OCI-LY7 (cell line): ENCODE measurements at regions not wholly inside any gene's neighbourhood (a gene's known extent, or its start where the extent isn't known, plus 50 kb on each side); places are given as distances from the start of the nearest gene placed in this dataset.

Experiments used
- BruUV-seq: library from RNA; stranded (reverse); fragments of 400-500 nt; replicated peaks from 2 replicates; lab custom pipeline; 2021; lab: Mats Ljungman, UMichigan
- CTCF ChIA-PET: fragments of 300-600 bp; sonication (Branson Sonifier 250); formaldehyde crosslinking; loops from one replicate; lab custom pipeline; 2022; ENCODE audit warnings: antibody characterized with exemption; ENCODE audit not compliant: unreplicated experiment; lab: Charles Lee
- POLR2A ChIA-PET: fragments of 300-600 bp; sonication (Branson Sonifier 250); formaldehyde crosslinking; loops from one replicate; lab custom pipeline; 2022; ENCODE audit warnings: antibody characterized with exemption; lab: Charles Lee
- DNase-seq: peaks from one replicate; pipeline ENCODE4 v3.0.0-alpha.2; 2015; ENCODE audit warnings: low spot score
- H2AFZ ChIP-seq: fragments of 200-600 bp; sonication (generic), shearing (Covaris generic); 2 replicates; pipeline ENCODE4 v1.6.1; 2014; ENCODE audit warnings: mild to moderate bottlenecking, antibody characterized with exemption, low read length, moderate library complexity
- H3K27ac ChIP-seq: fragments of 200-600 bp; sonication (generic); 2 replicates; pipeline ENCODE4 v1.5.1; 2014; ENCODE audit warnings: mixed run types, low read depth, mild to moderate bottlenecking, moderate library complexity, low read length, inconsistent platforms; ENCODE audit not compliant: poor library complexity, severe bottlenecking
- H3K36me3 ChIP-seq: fragments of 200-600 bp; sonication (generic); 2 replicates; pipeline ENCODE4 v1.6.1; 2014; ENCODE audit warnings: mild to moderate bottlenecking, antibody characterized with exemption, low read length, moderate library complexity, mixed read lengths; ENCODE audit not compliant: insufficient read depth
- H3K4me1 ChIP-seq: fragments of 200-600 bp; sonication (generic); 2 replicates; pipeline ENCODE4 v1.5.1; 2014; ENCODE audit warnings: mild to moderate bottlenecking, low read length; ENCODE audit not compliant: insufficient read depth, poor library complexity, severe bottlenecking
- H3K4me2 ChIP-seq: fragments of 200-600 bp; sonication (generic); 2 replicates; pipeline ENCODE4 v1.6.1; 2014; ENCODE audit warnings: mild to moderate bottlenecking, low read length
- H3K4me3 ChIP-seq: fragments of 200-600 bp; sonication (generic); 2 replicates; pipeline ENCODE4 v1.5.1; 2014; ENCODE audit warnings: mild to moderate bottlenecking, low read depth, low read length; ENCODE audit not compliant: poor library complexity, severe bottlenecking
- H3K79me2 ChIP-seq: fragments of 200-600 bp; sonication (generic); 2 replicates; pipeline ENCODE4 v1.6.1; 2016; ENCODE audit warnings: low read depth, mild to moderate bottlenecking, low read length, moderate library complexity, mixed read lengths; ENCODE audit not compliant: insufficient read depth
- H3K9me2 ChIP-seq: fragments of 200-600 bp; sonication (generic); 2 replicates; pipeline ENCODE4 v1.6.1; 2016; ENCODE audit warnings: mild to moderate bottlenecking, low read length, mixed read lengths; ENCODE audit not compliant: insufficient read depth
- H3K9me3 ChIP-seq: fragments of 200-600 bp; sonication (generic); 2 replicates; pipeline ENCODE4 v1.6.1; 2014; ENCODE audit warnings: mild to moderate bottlenecking, mixed run types, low read length, mixed read lengths
- H4K20me1 ChIP-seq: fragments of 200-600 bp; sonication (generic); 2 replicates; pipeline ENCODE4 v1.6.1; 2014; ENCODE audit warnings: mild to moderate bottlenecking, antibody characterized with exemption, low read length, moderate library complexity, mixed read lengths; ENCODE audit not compliant: insufficient read depth
- CTCF ChIP-seq: fragments of 200-600 bp; sonication (generic); conservative IDR thresholded peaks from 2 replicates; pipeline ENCODE4 v1.5.1; 2014; ENCODE audit warnings: mild to moderate bottlenecking, antibody characterized with exemption, low read length, moderate library complexity, mixed read lengths
- EZH2phosphoT487 ChIP-seq: fragments of 200-600 bp; sonication (generic); IDR thresholded peaks from 2 replicates; pipeline ENCODE4 v1.6.1; 2018; ENCODE audit warnings: low read depth, borderline replicate concordance, mild to moderate bottlenecking, mixed run types, antibody characterized with exemption, low read length, moderate library complexity, mixed read lengths
- intact Hi-C: fragments of 100-400 bp; cut with micrococcal nuclease; formaldehyde crosslinking; loops from one replicate; pipeline ENCODE4 v1.10.0; 2022; ENCODE audit not compliant: unreplicated experiment

DNA sequence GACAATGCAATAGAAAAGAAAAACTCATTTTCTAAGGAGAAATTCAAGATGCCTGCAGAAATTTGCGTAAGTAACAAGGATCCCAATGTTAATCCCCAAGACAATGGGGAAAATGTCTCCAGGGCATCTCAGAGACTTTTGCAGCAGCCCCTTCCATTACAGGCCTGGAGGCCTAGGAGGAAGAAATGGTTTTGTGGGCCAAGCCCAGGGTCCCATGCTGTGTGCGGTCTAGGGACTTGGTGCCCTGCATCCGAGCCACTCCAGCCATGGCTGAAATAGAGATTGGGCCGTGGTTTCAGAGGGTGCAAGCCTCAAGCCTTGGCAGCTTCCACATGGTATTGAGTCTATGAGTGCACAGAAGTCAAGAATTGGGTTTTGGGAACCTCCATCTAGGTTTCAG, 103.9 kb upstream of the ACVR1 start:
- Histone ChIP-seq H3K9me2 (no peaks in the 10 kb centered on the region), H3K36me3 (no peaks in the 10 kb centered on the region), H3K79me2 (no peaks in the 10 kb centered on the region), H3K4me1 (no peaks in the 10 kb centered on the region), H2AFZ (no peak overlapping the region), H3K4me2 (no peak overlapping the region), H3K27ac (no peak overlapping the region), H4K20me1 (no peaks in the 10 kb centered on the region), H3K4me3 (no peak overlapping the region), H3K9me3 (no peaks in the 10 kb centered on the region)
- TF ChIP-seq EZH2phosphoT487 (no peak), CTCF (no peak)
- CTCF ChIA-PET: no interaction called here
- intact Hi-C loops: no loop called here
- DNase-seq: no peak
- POLR2A ChIA-PET: no interaction called here
- BruUV-seq: no TSS peak

DNA sequence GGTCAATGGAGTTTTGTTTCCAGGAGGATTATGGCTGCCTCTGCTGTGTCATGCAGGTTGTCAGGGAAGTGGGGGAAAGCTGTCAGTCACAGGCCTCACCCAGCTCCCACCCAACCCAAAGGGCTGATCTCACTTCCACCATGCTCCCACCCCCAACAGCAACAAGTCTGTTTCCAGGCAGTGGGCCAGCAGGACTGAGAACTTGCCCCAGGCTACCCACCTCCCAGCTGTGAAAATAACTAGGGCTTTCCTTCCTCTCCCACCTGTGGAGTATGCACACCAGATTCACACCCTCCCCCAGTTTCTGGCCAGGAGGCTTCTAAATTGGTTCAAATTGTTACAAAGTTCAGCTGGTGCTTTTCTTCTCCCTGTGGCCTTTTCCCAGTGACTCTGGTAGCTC, 95.6 kb upstream of the ACVR1 start:
- no peaks in the 10 kb centered on the region for H4K20me1 ChIP-seq
- H3K27ac ChIP-seq: no peak overlapping the region
- no TSS peak for BruUV-seq
- H3K79me2 ChIP-seq: no peaks in the 10 kb centered on the region
- ChIA-PET POLR2A (no interaction called here), CTCF (no interaction called here)
- H3K9me3 ChIP-seq: no peaks in the 10 kb centered on the region
- no peak for TF ChIP-seq EZH2phosphoT487
- TF ChIP-seq CTCF: no peak
- no peak overlapping the region for H3K4me3 ChIP-seq
- no peaks in the 10 kb centered on the region for H3K9me2 ChIP-seq
- no peak overlapping the region for H2AFZ ChIP-seq
- H3K4me2 ChIP-seq: no peak overlapping the region
- intact Hi-C loops: no loop called here
- no peak for DNase-seq
- H3K4me1 ChIP-seq: no peaks in the 10 kb centered on the region
- H3K36me3 ChIP-seq: no peaks in the 10 kb centered on the region

DNA sequence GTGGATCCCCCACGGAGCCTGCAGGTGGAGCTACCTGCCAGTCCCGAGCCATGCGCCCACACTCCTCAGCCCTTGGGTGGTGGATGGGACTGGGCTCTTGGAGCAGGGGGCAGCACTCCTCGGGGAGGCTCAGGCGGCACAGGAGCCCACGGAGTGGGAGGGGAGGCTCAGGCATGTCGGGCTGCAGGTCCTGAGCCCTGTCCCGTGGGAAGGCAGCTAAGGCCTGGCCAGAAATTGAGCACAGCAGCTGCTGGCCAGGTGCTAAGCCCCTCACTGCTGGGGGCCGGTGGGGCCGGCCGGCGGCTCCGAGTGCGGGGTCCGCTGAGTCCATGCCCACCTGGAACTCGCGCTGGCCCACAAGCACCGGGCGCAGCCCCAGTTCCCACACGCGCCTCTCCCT, 91.7 kb upstream of the ACVR1 start:
- Histone ChIP-seq H3K4me1 (no peaks in the 10 kb centered on the region), H3K4me3 (no peak overlapping the region), H3K36me3 (no peaks in the 10 kb centered on the region), H3K79me2 (no peaks in the 10 kb centered on the region), H2AFZ (no peak overlapping the region), H3K9me2 (no peaks in the 10 kb centered on the region), H3K9me3 (no peaks in the 10 kb centered on the region), H3K27ac (no peak overlapping the region), H4K20me1 (no peaks in the 10 kb centered on the region), H3K4me2 (no peak overlapping the region)
- no TSS peak for BruUV-seq
- POLR2A ChIA-PET: no interaction called here
- no peak for DNase-seq
- CTCF ChIA-PET: no interaction called here
- intact Hi-C loops: no loop called here
- TF ChIP-seq CTCF (no peak), EZH2phosphoT487 (no peak)
